ENCODE measurements at regions not wholly inside any gene's neighbourhood (a gene's known extent, or its start where the extent isn't known, plus 50 kb on each side); places are given as distances from the start of the nearest gene placed in this dataset.

DNA sequence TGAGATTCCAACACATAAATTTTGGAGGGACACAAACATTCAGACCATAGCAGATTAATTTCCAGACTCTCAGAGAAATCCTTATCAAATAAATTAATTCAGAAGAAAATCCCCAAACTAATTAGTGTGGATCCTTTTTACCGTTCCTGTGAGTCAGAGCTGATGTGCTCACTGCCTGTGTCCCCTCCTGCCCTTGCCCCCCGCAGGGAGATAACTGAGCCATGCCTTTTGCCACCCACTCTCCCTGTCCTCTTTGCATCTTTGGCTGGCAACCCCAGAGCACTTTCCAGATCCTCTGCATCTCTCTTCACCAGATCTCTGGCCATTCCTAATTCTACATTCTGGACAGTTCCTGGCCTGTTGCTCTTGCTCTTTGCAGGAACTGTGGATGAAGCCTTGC, 135.4 kb upstream of the MAP1B start:
- H3K36me3 ChIP-seq (ENCODE audit: control insufficient read depth in 2 of 2, extremely low read depth in 1 of 2, insufficient read depth in 2 of 2, low read length in 2 of 2): no peaks in the 10 kb centered on the region
- dilution Hi-C loops (cut with MboI; ENCODE audit: extremely low pct_ligation_motif_present, low sequenced_read_pairs): no loop called here
- no peaks in the 10 kb centered on the region for H3K9me1 ChIP-seq (ENCODE audit: control insufficient read depth, extremely low read depth, insufficient read depth, low read length)
- H3K4me2 ChIP-seq (ENCODE audit: control insufficient read depth, extremely low read depth, insufficient read depth, low read depth, low read length): no peak overlapping the region
- no peak for FAIRE-seq
- H3K9me3 ChIP-seq (ENCODE audit: control insufficient read depth, low read depth, low read length): no peaks in the 10 kb centered on the region
- no peaks in the 10 kb centered on the region for H4K20me1 ChIP-seq (ENCODE audit: control insufficient read depth, extremely low read depth, insufficient read depth, low read length)
- no peaks in the 10 kb centered on the region for H3K79me2 ChIP-seq (ENCODE audit: control insufficient read depth, insufficient read depth, low read length)
- no peak overlapping the region for H3K27ac ChIP-seq (ENCODE audit: control insufficient read depth, insufficient read depth, low read length)
- peaks cover 2% of the 10 kb centered on the region for H3K27me3 ChIP-seq (ENCODE audit: control insufficient read depth, extremely low read depth, insufficient read depth, low read length)
- no peak overlapping the region for H2AFZ ChIP-seq (ENCODE audit: control insufficient read depth, low read length)
- TF ChIP-seq, protein P1, sequence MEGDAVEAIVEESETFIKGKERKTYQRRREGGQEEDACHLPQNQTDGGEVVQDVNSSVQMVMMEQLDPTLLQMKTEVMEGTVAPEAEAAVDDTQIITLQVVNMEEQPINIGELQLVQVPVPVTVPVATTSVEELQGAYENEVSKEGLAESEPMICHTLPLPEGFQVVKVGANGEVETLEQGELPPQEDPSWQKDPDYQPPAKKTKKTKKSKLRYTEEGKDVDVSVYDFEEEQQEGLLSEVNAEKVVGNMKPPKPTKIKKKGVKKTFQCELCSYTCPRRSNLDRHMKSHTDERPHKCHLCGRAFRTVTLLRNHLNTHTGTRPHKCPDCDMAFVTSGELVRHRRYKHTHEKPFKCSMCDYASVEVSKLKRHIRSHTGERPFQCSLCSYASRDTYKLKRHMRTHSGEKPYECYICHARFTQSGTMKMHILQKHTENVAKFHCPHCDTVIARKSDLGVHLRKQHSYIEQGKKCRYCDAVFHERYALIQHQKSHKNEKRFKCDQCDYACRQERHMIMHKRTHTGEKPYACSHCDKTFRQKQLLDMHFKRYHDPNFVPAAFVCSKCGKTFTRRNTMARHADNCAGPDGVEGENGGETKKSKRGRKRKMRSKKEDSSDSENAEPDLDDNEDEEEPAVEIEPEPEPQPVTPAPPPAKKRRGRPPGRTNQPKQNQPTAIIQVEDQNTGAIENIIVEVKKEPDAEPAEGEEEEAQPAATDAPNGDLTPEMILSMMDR (optimal IDR thresholded peaks at IDR 0.05 in 1 of 3, IDR thresholded peaks at IDR 0.05 in 1 of 3, conservative IDR thresholded peaks at IDR 0.05 in 1 of 3; ENCODE audit: extremely low read depth in 1 of 3, insufficient read depth in 2 of 3, low read length in 3 of 3): no peak
- no peak for TF ChIP-seq EZH2 (IDR thresholded peaks at IDR 0.05; ENCODE audit: low read length)
- H3K9ac ChIP-seq (ENCODE audit: control insufficient read depth, extremely low read depth, insufficient read depth, low read length): no peak overlapping the region
- peaks cover 6% of the 10 kb centered on the region for H3K4me1 ChIP-seq (ENCODE audit: control insufficient read depth, extremely low read depth, insufficient read depth, low read length)
- no peak for DNase-seq (ENCODE audit: low read depth, low spot score)
- no peak overlapping the region for H3K4me3 ChIP-seq (ENCODE audit: control insufficient read depth in 2 of 3, extremely low read depth in 1 of 3, insufficient read depth in 2 of 3, low read depth in 1 of 3, low read length in 3 of 3)

DNA sequence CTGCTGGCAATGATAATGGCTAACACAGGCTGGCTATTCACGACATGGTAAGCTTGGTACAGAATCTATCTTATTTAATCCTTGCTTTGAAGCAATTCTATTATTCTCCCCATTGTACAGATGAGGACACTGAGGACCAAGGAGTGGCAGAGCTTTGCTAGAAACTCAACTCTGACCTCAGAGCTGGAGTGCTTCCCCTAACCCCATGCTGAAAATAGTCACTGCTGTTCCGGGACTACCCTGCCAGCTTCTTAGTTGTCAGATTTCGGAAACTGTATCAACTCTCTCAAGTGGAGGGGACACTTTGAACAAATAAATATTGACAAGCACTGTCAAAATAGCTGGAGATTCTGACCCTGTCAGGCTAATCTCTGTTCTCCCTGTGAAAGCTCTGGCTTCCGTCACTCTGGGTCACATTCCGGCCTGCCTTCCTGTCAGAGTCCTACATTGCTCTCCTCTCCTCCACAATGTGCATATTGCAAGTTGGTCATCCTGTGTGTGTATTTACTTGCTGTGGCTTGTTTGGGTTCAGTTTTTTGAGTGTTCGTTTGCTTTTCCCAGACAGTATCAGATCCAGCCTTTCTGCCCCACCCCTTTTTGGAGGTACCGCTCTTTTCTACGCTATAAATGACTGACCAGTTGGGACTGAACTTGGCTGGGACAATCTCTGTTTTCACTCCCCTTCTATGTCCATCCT, 134.3 kb upstream of the MAP1B start:
- no peak overlapping the region for H3K9ac ChIP-seq (ENCODE audit: control insufficient read depth, extremely low read depth, insufficient read depth, low read length)
- dilution Hi-C loops (cut with MboI; ENCODE audit: extremely low pct_ligation_motif_present, low sequenced_read_pairs): no loop called here
- FAIRE-seq (no peak), DNase-seq (ENCODE audit: low read depth, low spot score) (no peak)
- no peak overlapping the region for H2AFZ ChIP-seq (ENCODE audit: control insufficient read depth, low read length)
- H3K4me2 ChIP-seq (ENCODE audit: control insufficient read depth, extremely low read depth, insufficient read depth, low read depth, low read length): no peak overlapping the region
- no peaks in the 10 kb centered on the region for H3K9me3 ChIP-seq (ENCODE audit: control insufficient read depth, low read depth, low read length)
- no peaks in the 10 kb centered on the region for H3K79me2 ChIP-seq (ENCODE audit: control insufficient read depth, insufficient read depth, low read length)
- no peak overlapping the region for H3K4me3 ChIP-seq (ENCODE audit: control insufficient read depth in 2 of 3, extremely low read depth in 1 of 3, insufficient read depth in 2 of 3, low read depth in 1 of 3, low read length in 3 of 3)
- TF ChIP-seq, protein P1 (optimal IDR thresholded peaks at IDR 0.05 in 1 of 3, IDR thresholded peaks at IDR 0.05 in 1 of 3, conservative IDR thresholded peaks at IDR 0.05 in 1 of 3; ENCODE audit: extremely low read depth in 1 of 3, insufficient read depth in 2 of 3, low read length in 3 of 3): no peak
- TF ChIP-seq EZH2 (IDR thresholded peaks at IDR 0.05; ENCODE audit: low read length): no peak
- H3K27ac ChIP-seq (ENCODE audit: control insufficient read depth, insufficient read depth, low read length): no peak overlapping the region
- H3K36me3 ChIP-seq (ENCODE audit: control insufficient read depth in 2 of 2, extremely low read depth in 1 of 2, insufficient read depth in 2 of 2, low read length in 2 of 2): no peaks in the 10 kb centered on the region
- peaks cover 6% of the 10 kb centered on the region for H3K4me1 ChIP-seq (ENCODE audit: control insufficient read depth, extremely low read depth, insufficient read depth, low read length)
- H4K20me1 ChIP-seq (ENCODE audit: control insufficient read depth, extremely low read depth, insufficient read depth, low read length): no peaks in the 10 kb centered on the region
- H3K27me3 ChIP-seq (ENCODE audit: control insufficient read depth, extremely low read depth, insufficient read depth, low read length): no peaks in the 10 kb centered on the region
- H3K9me1 ChIP-seq (ENCODE audit: control insufficient read depth, extremely low read depth, insufficient read depth, low read length): no peaks in the 10 kb centered on the region
